NK-92 treated with Interleukin-12 subunit alpha and Interleukin-12 subunit beta, amount 100 ng/mL, for 24 hours (cell line): ENCODE measurements at regions not wholly inside any gene's neighbourhood (a gene's known extent, or its start where the extent isn't known, plus 50 kb on each side); places are given as distances from the start of the nearest gene placed in this dataset.
"Not testable (repeated sequence)": the region's sequence is repeated elsewhere in the genome, so short reads cannot be mapped to it uniquely, and the experiment has no call there.

ENCODE experiments used
- DNase-seq: peaks from one replicate; lab custom pipeline; 2025; lab: John Stamatoyannopoulos, UW

DNA sequence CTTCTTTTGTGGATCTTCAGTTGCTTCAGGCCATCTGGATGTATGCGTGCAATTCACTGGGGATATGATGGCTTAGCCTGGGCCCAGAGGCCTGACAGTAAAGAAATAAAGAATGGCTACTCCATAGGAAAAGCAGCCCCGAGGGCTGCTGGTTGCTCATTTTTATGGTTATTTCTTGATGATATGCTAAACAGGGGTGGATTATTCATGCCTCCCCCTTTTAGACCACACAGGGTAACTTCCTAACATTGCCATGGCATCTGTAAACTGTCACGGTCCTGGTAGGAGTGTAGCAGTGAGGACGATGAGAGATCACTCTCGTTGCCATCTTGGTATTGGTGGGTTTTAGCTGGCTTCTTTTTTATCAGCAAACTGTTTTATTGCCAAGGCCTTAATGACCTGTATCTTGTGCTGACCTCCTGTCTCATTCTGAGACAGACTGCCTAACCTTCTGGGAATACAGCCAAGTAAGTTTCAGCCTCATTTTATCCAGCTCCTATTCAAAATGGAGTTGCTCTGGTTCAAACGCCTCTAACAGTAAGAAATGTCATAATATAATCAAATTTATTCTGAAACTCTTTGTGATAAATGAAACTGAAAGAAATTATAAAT is 60.5 kb downstream of the DSEL start:
- DNase-seq = no peak

GRCh38 chr18:67453901-67454300 is 62.6 kb downstream of the DSEL start:
- no peak for DNase-seq

DNA sequence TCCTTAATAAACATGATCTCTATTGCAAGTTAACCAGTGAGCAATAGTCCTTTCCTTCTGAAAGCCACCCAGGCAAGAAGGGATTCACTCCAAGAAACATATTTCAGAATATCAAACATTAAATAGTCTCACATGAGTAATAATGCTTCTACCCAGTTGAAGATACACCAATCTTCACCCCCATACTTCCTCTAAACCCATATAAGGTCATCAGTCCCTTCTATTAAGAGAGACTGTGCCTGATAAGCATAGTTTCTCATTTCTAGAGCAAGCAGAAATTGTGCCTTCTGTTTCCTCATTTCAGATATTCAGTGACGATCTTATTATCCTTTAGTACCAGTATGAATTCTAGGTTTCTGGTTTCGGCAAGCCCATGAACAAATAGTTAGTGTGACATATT is 64.6 kb downstream of the DSEL start:
- no peak for DNase-seq

DNA sequence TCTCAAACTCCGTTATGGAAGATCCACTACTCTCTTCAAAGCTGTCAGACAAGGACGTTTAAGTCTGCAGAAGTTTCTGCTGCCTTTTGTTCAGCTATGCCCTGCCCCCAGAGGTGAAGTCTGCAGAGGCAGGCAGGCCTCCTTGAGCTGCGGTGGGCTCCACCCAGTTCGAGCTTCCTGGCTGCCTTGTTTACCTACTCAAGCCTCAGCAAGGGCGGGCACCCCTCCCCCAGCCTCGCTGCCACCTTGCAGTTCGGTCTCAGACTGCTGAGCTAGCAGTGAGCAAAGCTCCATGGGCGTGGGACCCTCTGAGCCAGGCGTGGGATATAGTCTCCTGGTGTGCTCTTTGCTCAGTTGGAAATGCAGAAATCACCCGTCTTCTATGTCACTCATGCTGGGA is 65.4 kb downstream of the DSEL start:
- not testable (repeated sequence) for DNase-seq

DNA sequence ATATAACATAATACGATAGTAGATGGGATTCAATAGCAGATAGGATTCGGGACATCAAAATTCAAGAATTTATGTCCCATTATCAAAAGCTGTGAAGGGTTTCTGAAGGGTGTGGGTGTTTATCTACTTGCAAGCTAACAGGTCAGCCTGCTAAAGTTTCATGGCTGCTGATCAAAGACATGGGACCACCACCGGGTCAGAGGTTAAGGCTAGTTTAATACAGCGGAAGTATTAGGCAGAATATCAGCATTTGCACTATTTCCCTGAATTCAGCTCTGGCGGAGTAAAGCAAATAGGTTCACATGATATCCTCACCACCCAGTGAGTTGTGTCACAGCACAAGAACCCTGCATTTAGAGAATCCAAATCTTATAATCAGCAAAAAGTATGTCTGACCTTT is 82.5 kb downstream of the DSEL start:
- DNase-seq = no peak

- no peak for DNase-seq
These were observed 83.7 kb downstream of the DSEL start for GRCh38 chr18:67432806-67433205.

- DNase-seq = no peak
These were observed 87.7 kb downstream of the DSEL start for GRCh38 chr18:67428805-67429204.

DNA sequence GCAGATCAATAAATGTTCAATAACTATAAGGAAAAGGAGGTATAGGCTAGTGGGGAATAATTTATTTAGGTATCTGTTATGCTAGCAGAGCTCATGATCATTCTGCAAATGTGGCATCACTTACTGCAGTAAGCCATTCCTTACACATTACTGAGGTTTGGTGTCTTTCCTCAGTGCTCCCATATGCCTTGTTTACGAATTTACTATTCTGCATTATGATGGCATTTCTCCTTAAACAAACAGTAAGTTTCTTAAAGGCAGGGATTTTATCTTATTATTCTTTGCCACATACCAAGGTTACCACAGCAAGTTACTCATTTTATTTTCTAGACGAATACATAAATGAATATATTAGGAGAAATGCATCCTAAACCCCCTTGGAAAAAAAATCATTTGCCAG is 88.4 kb downstream of the DSEL start:
- no peak for DNase-seq

GRCh38 chr18:67426486-67426885 is 90.0 kb downstream of the DSEL start:
- DNase-seq = no peak

DNA sequence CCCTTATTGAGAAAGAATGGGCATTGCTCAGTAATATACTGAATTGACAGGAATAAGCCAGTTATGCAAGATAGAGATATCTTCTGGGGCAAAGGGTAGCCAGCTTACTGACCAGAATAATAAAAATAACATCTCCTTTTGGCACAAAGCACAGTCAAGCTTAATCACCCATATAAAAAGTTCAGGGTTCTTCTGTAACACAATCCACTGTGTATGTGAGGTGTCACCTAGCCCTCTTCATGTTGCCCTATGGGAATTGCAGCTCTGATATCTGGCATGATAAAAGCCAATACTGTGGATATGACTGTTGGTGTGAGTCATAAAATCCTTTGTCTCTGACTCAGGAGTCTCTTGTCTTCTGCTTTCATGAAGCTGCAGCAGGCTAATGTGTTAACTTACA is 90.8 kb downstream of the DSEL start:
- DNase-seq = no peak

DNA sequence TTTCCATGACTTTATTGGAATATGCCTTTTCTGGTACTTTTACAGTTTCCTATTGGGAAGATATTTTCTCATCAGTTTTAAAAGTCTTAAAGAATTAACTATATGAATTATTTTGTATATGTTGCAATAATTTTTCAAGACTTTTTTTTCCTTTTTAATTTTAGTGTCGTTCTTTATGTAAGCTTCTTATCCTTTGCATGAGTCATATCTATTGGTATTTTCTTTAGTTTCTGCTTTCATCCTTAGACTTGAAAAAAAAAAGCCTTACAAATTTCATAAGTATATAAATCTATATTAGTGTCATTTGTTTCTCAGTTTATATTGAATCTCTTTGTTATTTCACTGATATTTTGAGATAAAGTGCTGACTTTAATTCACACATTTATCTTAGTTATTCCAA is 94.9 kb downstream of the DSEL start:
- DNase-seq = no peak

- DNase-seq = no peak
These were observed 98.5 kb downstream of the DSEL start for GRCh38 chr18:67417864-67418523.

- no peak for DNase-seq
These were observed 105.4 kb downstream of the DSEL start for GRCh38 chr18:67411116-67411515.

DNA sequence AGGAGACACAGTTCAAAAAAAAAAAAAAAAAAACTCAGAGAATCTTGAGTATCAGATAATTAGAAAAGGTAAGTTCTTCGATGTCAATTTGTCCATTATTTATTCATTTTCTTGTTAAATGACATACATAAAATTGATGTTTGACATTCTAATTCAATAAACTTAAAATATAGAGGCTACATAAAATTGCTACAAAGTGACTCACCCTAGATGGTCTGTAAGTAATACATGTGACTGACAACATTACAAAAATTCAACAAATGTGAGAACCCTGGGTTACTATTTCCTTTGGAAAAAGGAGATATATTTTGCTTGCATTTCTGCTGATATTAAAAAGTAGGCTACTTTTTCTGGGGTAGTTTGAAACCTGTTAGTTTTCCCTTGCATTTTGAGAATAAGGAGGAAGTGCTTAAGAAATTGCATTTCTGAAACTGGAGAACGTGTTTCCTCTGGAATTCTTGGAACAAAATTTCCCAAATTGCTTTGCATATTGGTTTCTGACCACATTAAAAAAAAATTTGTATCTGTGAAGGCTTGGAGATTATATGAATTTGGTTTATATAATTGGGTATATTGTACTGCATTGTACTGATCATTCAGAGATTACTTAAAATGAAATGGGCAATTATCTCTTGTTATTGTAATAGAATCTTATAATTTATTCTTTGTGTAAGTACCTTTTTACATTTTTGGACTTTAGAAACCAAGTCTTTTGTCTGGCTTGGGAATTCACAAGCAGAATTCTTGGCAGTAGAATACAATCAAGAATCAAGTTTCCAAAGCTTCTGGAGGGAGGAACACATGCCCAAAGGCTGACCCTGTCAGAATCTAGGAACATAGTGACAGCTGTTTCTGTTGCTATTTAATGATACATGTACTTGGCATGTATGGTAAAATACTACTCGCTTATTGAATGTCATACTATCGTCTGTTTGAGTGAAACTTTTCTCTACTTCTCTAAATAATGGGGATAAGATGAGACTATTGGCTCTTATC is 106.1 kb downstream of the DSEL start:
- no peak for DNase-seq

GRCh38 chr18:67408240-67408639 is 108.3 kb downstream of the DSEL start:
- no peak for DNase-seq

DNA sequence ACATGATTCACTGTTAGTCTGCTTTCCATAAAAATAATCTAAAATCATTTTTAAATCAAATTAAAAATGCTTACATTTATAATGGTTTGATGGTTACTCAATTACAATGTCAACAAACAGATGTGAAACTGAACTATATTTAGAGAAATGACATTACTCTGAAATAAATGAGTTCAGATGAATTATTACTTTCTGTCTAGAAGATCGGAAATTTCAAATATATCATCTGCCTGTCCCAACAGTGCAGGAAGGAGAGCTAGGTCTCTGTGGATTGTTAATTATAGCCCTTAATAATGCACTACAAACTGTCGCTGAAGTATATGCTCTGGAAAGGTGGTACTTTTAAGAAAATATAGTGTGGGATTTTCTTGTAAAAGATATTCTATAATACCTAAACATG is 109.8 kb downstream of the DSEL start:
- no peak for DNase-seq

DNA sequence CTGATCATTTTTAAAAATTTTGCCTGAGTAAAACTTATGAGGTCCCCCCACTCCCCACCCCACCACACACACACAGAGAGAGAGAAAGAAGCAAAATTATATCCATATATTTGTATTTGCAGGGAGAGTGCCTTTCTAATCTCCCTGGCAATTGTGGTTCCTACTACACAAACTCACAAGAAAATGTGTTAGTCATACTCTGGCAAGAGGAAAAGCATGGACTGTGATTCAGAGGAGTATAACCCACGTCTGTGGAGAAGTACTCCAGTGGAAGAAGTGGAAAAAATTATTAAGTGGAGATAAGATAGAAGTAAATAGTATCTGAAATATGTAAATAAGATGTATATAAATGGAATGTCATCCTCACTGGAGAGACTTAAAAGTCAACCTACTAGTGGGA is 114.0 kb downstream of the DSEL start:
- no peak for DNase-seq

DNA sequence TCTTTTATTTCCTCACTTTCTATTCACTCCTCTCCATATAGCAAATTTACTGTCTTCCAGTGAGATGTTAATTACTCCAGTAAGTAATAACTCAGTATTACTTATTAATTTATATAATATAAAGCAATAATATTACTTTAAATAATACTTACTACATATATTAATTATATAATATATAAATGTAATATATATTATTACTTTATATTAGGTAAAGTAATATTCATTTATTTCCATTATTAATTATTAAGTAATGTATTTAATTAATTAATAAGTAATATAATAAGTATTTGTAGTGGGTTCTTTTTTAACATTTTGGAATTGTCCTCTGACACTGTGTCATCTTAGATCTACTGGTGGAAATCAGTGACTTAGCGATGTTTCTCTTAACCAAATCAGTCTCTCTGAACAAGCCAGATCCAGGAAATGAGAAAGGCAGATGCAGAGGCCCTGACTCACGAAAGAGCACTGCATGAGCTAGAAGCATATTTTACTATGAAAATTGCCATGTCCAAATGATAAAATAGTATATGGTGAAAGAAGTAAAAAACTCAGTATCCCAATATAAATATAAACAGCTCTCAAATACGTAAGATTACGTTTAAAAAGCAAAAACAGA is 115.9 kb downstream of the DSEL start:
- no peak for DNase-seq

GRCh38 chr18:67386032-67386431 is 130.5 kb downstream of the DSEL start:
- no peak for DNase-seq

- no peak for DNase-seq
These were observed 131.1 kb downstream of the DSEL start for GRCh38 chr18:67385455-67385854.

- not testable (repeated sequence) for DNase-seq
These were observed 132.5 kb downstream of the DSEL start for GRCh38 chr18:67384057-67384456.

DNA sequence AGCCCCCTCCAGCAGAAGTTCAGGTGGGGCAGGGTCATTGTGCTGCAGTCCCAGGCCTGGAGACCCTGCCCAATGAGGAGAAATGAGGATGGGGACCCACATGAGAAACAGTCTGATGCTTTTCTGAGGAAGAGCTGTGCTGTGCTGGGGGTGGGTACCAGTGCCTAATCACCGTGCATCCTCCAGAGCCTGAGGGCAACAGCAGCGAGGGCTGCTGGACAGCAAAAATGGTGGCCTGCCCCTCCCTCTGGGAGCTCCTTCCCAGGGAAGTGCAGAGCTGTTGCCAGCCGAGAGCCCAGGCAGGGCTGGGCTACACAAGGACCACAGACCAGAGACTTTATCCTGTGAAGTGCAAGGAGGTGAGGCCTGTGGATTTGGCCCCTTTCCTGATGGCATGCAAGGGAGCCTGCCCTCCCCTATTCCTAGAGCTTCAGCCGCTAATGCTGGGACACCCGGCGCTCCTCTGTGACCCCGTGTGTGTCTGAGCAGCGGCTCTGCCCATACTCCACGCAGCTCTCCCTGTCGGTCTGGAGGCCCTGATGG is 134.8 kb downstream of the DSEL start:
- DNase-seq = no peak
